Natural killer cell treated with Interleukin-12 subunit alpha and Interleukin-12 subunit beta and Interleukin-15 and Interleukin-18, amount 100 ng/mL, for 72 hours (primary cell): ENCODE measurements at regions not wholly inside any gene's neighbourhood (a gene's known extent, or its start where the extent isn't known, plus 50 kb on each side); places are given as distances from the start of the nearest gene placed in this dataset.

Experiments used
- ATAC-seq, 2 donors: fragments of 150-1000 bp; cut with Tn5 transposase in 1 of 2; sonication (Bioruptor Pico), chemical (Tn5 transposase) in 1 of 2; 2 replicates each; pipeline ENCODE4 v1.10.0; 2021
- DNase-seq: peaks from one replicate; pipeline ENCODE4 v3.0.0; 2022; ENCODE audit warnings: low spot score
- H3K27ac Mint-ChIP-seq, 2 donors: 1 replicate in 1 of 2; 2 replicates in 1 of 2; pipeline ENCODE4 v1.8.0; 2022; ENCODE audit warnings: mixed read lengths in 2 of 2, mild to moderate bottlenecking in 1 of 2, moderate library complexity in 1 of 2
- H3K27me3 Mint-ChIP-seq, 2 donors: 1 replicate in 1 of 2; 2 replicates in 1 of 2; pipeline ENCODE4 v1.8.0; 2022; ENCODE audit warnings: mixed read lengths in 2 of 2
- H3K36me3 Mint-ChIP-seq: one replicate; pipeline ENCODE4 v1.8.0; 2022; ENCODE audit warnings: mixed read lengths
- H3K4me1 Mint-ChIP-seq, 2 donors: 1 replicate in 1 of 2; 2 replicates in 1 of 2; pipeline ENCODE4 v1.8.0; 2022; ENCODE audit warnings: low read depth in 2 of 2, mixed read lengths in 2 of 2, mild to moderate bottlenecking in 1 of 2
- H3K4me3 Mint-ChIP-seq: one replicate; pipeline ENCODE4 v1.8.0; 2022; ENCODE audit warnings: mixed read lengths
- H3K9me3 Mint-ChIP-seq: 2 replicates; pipeline ENCODE4 v1.8.0; 2022; ENCODE audit warnings: mixed read lengths

DNA sequence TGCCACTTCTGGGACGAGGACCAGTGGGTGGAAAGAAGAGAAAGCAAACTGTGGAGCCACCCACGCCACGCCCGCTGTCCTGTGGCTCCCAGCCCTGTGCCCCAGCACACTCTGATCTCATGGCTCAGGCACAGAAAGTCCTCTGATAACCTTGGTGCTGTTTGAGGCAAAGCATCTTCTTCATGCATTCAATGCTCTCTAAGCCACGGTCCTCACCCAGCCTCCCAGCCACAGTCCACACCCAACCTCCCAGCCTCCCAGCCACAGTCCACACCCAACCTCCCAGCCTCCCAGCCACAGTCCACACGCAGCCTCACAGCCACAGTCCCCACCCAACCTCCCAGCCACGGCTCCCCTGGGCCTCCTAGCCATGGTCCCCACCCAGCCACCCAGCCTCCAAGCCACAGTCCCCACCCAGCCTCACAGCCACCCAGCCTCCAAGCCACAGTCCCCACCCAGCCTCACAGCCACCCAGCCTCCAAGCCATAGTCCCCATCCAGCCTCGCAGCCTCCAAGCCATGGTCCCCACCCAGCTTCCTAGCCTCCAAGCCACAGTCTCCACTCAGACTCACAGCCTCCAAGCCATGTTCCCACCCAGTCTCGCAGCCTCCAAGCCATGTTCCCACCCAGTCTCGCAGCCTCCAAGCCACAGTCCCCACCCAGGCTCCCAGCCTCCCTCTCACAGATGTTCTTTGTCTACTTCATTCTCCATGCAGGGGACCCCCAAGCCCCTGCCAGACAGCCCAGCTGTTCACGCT is 74.9 kb downstream of the SOX1 start:
- H3K27ac Mint-ChIP-seq, result no peak overlapping the region
- H3K4me1 Mint-ChIP-seq, result no peaks in the 10 kb centered on the region
- no peaks in the 10 kb centered on the region for H3K36me3 Mint-ChIP-seq
- ATAC-seq, result peak in 1 of 2 donors; percentile 25
- DNase-seq, result no peak
- no peaks in the 10 kb centered on the region for H3K9me3 Mint-ChIP-seq
- no peak overlapping the region for H3K4me3 Mint-ChIP-seq
- peaks cover 0 to 5% of the 10 kb centered on the region in 2 donors for H3K27me3 Mint-ChIP-seq

GRCh38 chr13:112142401-112142930 is 75.5 kb downstream of the SOX1 start:
- no peak for DNase-seq
- Mint-ChIP-seq H3K36me3 (no peaks in the 10 kb centered on the region), H3K4me1 (no peaks in the 10 kb centered on the region), H3K9me3 (no peaks in the 10 kb centered on the region), H3K4me3 (no peak overlapping the region), H3K27me3 (peaks cover 0 to 5% of the 10 kb centered on the region in 2 donors), H3K27ac (no peak overlapping the region)
- ATAC-seq, result no peak

- DNase-seq (no peak), ATAC-seq (peak; percentile 4 to 21)
- Mint-ChIP-seq H3K4me1 (no peaks in the 10 kb centered on the region), H3K9me3 (no peaks in the 10 kb centered on the region), H3K36me3 (no peaks in the 10 kb centered on the region), H3K27ac (no peak overlapping the region), H3K4me3 (no peak overlapping the region), H3K27me3 (peaks cover 0 to 5% of the 10 kb centered on the region in 2 donors)
Measured at GRCh38 chr13:112143046-112143752, 76.2 kb downstream of the SOX1 start.

- Mint-ChIP-seq H3K4me1 (no peaks in the 10 kb centered on the region), H3K27me3 (peaks cover 0 to 5% of the 10 kb centered on the region in 2 donors), H3K36me3 (no peaks in the 10 kb centered on the region), H3K27ac (no peak overlapping the region), H3K9me3 (no peaks in the 10 kb centered on the region), H3K4me3 (no peak overlapping the region)
- ATAC-seq, result peak in 1 of 2 donors; percentile 38
- DNase-seq, result no peak
Measured at GRCh38 chr13:112143753-112144615, 77.0 kb downstream of the SOX1 start.

DNA sequence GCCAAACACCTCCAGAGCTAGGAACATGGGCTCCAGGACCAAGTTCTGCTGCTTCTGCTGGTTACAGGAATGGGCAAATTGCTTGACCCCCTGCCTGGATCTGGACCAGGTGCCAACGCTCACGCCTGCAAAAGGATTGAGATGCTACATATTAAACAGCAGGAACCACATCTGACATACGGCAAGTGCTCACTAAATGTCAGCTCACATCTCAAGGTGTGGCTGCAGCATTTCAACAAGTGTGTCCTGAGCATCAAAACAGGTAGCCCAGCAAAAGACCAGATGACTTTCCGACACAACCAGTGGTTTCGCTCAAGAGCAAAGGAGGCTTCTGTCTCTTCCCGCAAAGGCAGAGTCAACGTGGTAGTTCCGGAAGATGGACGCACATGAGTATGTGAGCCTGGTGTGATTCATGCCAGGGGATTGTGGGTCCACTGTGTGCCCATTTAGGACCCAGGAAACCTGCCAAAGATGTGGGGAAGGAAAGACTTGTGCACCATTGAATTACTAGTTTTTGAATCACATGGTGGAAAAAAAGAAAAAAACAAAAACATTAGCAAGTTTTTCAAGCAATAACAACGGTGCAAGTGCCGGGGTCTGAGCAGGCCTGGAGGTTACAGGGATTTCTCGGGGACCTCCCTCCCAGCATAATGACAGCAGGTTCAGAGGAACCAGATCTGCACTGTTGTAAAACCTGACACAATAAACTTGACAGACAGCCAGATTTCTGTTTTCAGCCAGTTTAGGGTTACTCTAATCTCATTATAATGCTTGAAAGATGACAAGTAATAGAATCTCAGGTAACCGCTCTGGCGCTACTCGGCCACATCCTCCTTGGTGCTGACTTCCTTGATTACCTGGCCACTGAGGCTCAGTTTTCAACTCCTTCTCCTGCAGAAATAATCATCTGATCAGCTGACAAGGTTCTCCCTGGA is 77.9 kb downstream of the SOX1 start:
- no peaks in the 10 kb centered on the region for H3K9me3 Mint-ChIP-seq
- H3K27ac Mint-ChIP-seq, result no peak overlapping the region
- H3K4me3 Mint-ChIP-seq, result no peak overlapping the region
- H3K4me1 Mint-ChIP-seq, result no peaks in the 10 kb centered on the region
- no peak for DNase-seq
- H3K36me3 Mint-ChIP-seq, result no peaks in the 10 kb centered on the region
- peaks cover 0 to 3% of the 10 kb centered on the region in 2 donors for H3K27me3 Mint-ChIP-seq
- no peak for ATAC-seq

DNA sequence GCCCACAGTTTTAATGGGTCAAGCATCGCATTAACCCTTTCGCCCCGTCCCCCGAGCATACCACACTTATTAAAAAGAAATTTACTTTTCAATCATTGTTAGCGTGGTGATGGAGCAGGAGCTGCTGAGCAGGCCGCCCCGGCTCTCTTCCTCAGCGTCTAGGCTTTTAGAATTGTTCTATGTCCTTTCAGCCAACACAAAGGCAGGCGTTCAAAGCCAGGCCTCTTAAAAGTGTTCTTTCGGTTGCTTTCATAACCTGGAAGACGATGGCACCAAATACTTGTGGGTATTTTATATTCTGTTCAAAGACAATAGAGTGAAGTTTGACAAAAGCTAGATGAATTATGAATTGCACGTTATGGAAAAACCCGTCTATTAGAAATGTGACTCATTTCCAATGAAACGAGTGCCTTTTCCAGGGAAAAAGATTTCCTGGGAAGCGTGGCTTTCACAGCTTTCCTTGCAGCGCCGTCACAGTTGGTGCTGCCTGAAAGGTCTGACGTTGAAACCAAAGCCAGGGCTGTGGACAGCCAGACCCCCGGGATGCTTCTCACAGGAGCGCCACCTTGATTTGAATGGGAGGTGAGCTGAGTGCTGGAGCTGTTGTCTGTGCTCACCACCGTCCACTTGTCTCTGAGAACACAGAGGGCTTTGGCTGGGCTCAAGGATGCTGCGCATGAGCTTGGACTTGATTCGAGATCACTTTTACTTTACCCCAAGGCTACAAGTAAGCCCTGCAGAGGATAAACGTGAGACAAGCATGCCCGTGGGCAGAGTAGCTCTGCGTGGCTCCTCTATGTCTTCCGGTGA is 78.8 kb downstream of the SOX1 start:
- H3K4me3 Mint-ChIP-seq, result no peak overlapping the region
- no peak overlapping the region for H3K27ac Mint-ChIP-seq
- ATAC-seq, result peak in 1 of 2 donors; percentile 20
- H3K36me3 Mint-ChIP-seq, result no peaks in the 10 kb centered on the region
- no peaks in the 10 kb centered on the region for H3K9me3 Mint-ChIP-seq
- DNase-seq, result no peak
- H3K27me3 Mint-ChIP-seq, result peaks cover 0 to 3% of the 10 kb centered on the region in 2 donors
- no peaks in the 10 kb centered on the region for H3K4me1 Mint-ChIP-seq

GRCh38 chr13:112150352-112150751 is 83.4 kb downstream of the SOX1 start:
- Mint-ChIP-seq H3K4me3 (no peak overlapping the region), H3K27ac (no peak overlapping the region), H3K9me3 (no peaks in the 10 kb centered on the region), H3K36me3 (no peaks in the 10 kb centered on the region), H3K27me3 (no peaks in the 10 kb centered on the region), H3K4me1 (no peaks in the 10 kb centered on the region)
- DNase-seq (no peak), ATAC-seq (no peak)

- no peaks in the 10 kb centered on the region for H3K36me3 Mint-ChIP-seq
- ATAC-seq (no peak), DNase-seq (no peak)
- peaks cover 3% of the 10 kb centered on the region for H3K9me3 Mint-ChIP-seq
- no peaks in the 10 kb centered on the region for H3K4me1 Mint-ChIP-seq
- no peak overlapping the region for H3K4me3 Mint-ChIP-seq
- no peak overlapping the region for H3K27ac Mint-ChIP-seq
- peaks cover 4 to 9% of the 10 kb centered on the region in 2 donors for H3K27me3 Mint-ChIP-seq
Measured at GRCh38 chr13:112152846-112153245, 85.9 kb downstream of the SOX1 start.

DNA sequence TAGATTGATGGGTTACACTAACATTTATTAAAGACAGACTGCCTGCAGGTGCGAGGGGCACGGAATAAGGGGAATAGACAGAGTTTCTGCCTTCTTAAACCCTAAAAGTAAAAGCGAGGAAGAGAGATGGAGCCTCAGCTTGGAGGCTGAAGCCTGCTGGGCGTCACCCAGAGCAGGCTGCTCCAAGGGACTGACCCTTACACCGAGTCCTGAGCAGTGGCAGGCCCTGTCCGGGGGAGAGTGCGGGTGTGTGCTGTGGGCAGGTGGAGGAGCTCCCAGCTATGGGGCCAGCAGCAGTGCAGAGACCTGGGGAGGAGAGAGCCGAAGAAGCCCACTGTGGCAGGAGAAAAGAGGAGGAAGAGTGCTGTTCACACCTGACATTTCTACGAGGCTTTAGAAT is 86.4 kb downstream of the SOX1 start:
- Mint-ChIP-seq H3K4me3 (no peak overlapping the region), H3K4me1 (no peaks in the 10 kb centered on the region), H3K27ac (no peak overlapping the region), H3K9me3 (peaks cover 3% of the 10 kb centered on the region), H3K36me3 (no peaks in the 10 kb centered on the region), H3K27me3 (peaks cover 9% of the 10 kb centered on the region in 2 donors)
- ATAC-seq, result peak in 1 of 2 donors; percentile 69
- no peak for DNase-seq

DNA sequence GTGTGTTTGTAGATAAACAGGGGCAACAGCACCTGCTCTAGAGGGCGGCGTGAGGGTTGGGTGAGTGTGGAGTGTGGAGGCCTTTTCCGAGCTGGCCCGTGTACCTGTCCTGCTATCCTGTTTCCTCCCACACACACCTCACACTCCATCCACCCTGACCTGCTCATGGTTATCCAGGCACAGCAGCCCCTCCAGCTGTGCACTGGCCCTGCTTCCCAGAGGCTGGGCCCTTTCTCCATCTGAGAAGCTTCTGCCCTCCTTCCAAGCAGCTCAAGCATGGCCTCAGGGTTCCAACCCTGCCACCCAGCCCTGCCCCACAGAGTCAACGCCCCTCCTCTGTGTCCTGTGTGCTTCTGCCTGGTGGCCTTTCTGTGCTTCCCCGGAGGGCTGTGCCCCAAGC is 86.9 kb downstream of the SOX1 start:
- Mint-ChIP-seq H3K27me3 (peaks cover 12 to 13% of the 10 kb centered on the region in 2 donors), H3K4me3 (no peak overlapping the region), H3K4me1 (no peaks in the 10 kb centered on the region), H3K27ac (no peak overlapping the region), H3K9me3 (peaks cover 3% of the 10 kb centered on the region), H3K36me3 (no peaks in the 10 kb centered on the region)
- ATAC-seq (peak in 1 of 2 donors; percentile 58), DNase-seq (no peak)

DNA sequence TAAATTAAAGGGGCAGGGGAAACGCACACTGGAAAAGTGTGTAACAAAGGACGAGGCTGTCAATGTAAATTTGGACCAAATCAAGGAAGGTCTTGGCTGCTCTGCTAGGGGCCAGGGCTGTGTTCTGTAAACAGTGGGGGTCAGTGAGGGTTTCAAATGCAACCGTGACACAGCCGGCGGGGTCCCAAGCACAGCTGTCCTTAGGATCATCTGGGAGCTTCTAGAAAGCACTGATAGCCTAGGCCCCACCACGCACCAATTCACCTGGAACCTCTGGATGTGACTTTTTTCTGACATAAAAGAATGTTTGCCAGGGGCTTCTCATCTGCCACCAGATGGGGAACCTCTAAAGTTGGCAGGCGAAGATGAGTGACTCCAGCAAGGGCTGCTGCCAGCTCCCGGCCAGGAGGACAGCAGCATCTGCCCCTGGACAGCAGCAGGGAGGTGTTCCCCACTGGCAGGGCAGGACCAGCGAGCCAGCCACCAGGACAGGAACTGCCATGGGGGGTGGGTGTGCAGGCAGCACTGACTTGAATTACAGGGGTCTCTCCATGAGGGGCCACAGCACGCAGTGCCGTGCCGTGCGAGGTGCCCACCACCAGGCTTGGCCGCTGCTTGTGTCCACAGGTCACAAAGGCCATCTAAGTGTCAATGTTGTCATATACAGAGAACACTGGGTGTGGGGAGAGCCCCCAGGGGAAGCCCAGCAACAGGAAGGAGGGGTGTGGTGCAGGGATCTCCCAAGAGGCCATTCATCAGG is 87.5 kb downstream of the SOX1 start:
- Mint-ChIP-seq H3K4me3 (no peak overlapping the region), H3K27ac (no peak overlapping the region), H3K4me1 (no peaks in the 10 kb centered on the region), H3K36me3 (no peaks in the 10 kb centered on the region), H3K27me3 (peaks cover 14 to 20% of the 10 kb centered on the region in 2 donors), H3K9me3 (peaks cover 3% of the 10 kb centered on the region)
- ATAC-seq (peak in 1 of 2 donors; percentile 50), DNase-seq (no peak)

DNA sequence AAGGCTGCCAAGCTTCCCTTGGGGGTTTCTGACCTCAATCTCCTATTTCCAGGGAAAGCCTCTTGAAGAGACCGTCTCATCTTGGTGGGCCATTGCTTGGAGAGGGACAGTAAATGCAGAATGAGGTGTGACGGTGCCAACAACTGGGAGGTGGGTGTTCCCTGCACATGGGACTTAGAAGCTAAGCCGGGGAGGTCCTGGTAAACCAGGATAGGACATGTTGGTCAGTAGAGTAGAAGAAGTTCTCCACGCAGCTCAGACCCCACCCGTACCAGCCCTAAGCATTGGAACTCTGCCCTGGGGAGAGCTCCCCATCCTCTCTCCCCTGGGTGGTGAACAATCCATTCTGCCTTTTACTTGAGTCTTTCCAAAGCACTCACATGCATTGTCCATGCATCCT is 92.0 kb downstream of the SOX1 start:
- DNase-seq (no peak), ATAC-seq (no peak)
- H3K9me3 Mint-ChIP-seq, result peaks cover 3% of the 10 kb centered on the region
- no peaks in the 10 kb centered on the region for H3K36me3 Mint-ChIP-seq
- no peaks in the 10 kb centered on the region for H3K4me1 Mint-ChIP-seq
- H3K4me3 Mint-ChIP-seq, result no peak overlapping the region
- peaks cover 31 to 40% of the 10 kb centered on the region in 2 donors for H3K27me3 Mint-ChIP-seq
- H3K27ac Mint-ChIP-seq, result no peak overlapping the region
